DND-41 (cell line): ENCODE measurements at regions not wholly inside any gene's neighbourhood (a gene's known extent, or its start where the extent isn't known, plus 50 kb on each side); places are given as distances from the start of the nearest gene placed in this dataset.
"Not testable (repeated sequence)": the region's sequence is repeated elsewhere in the genome, so short reads cannot be mapped to it uniquely, and the experiment has no call there.

Source experiments
- ATAC-seq: fragments of 200-7000 bp; cut with Tn5 transposase; 3 replicates; pipeline ENCODE4 v1.9.1; 2021; ENCODE audit warnings: low read depth; ENCODE audit not compliant: insufficient read depth
- DNase-seq: peaks from one replicate; pipeline ENCODE4 v3.0.0-alpha.2; 2020
- H2AFZ ChIP-seq: 2 replicates; pipeline ENCODE4 v1.6.0; 2012; ENCODE audit warnings: low read depth, low read length
- H3K27ac ChIP-seq: 2 replicates; pipeline ENCODE4 v1.5.1; 2012; ENCODE audit warnings: low read length, inconsistent platforms
- H3K27me3 ChIP-seq: fragments of 200-600 bp; sonication (generic); 2 replicates; pipeline ENCODE4 v1.6.0; 2012; ENCODE audit warnings: low read length, mild to moderate bottlenecking, inconsistent platforms; ENCODE audit not compliant: insufficient read depth, poor library complexity
- H3K36me3 ChIP-seq: 2 replicates; pipeline ENCODE4 v1.5.1; 2012; ENCODE audit warnings: low read length, inconsistent platforms; ENCODE audit not compliant: insufficient read depth
- H3K4me1 ChIP-seq: 2 replicates; pipeline ENCODE4 v1.5.1; 2012; ENCODE audit warnings: mild to moderate bottlenecking, low read length; ENCODE audit not compliant: insufficient read depth
- H3K4me2 ChIP-seq: 2 replicates; pipeline ENCODE4 v1.6.0; 2012; ENCODE audit warnings: mild to moderate bottlenecking, moderate library complexity, low read length, inconsistent platforms; ENCODE audit not compliant: insufficient read depth
- H3K4me3 ChIP-seq, 2 experiments: fragments of 200-600 bp in 1 of 2; shearing (Covaris generic) in 1 of 2; 2 replicates each; pipeline ENCODE4 v1.5.1; 2012 to 2016; ENCODE audit warnings: inconsistent platforms in 2 of 2, low read length in 2 of 2, mild to moderate bottlenecking in 2 of 2, low read depth in 1 of 2, moderate library complexity in 1 of 2
- H3K79me2 ChIP-seq: 2 replicates; pipeline ENCODE4 v1.6.0; 2012; ENCODE audit warnings: low read length, inconsistent platforms; ENCODE audit not compliant: insufficient read depth
- H3K9ac ChIP-seq: 2 replicates; pipeline ENCODE4 v1.6.0; 2012; ENCODE audit warnings: low read depth, mild to moderate bottlenecking, inconsistent platforms, low read length, moderate library complexity
- H3K9me3 ChIP-seq: 2 replicates; pipeline ENCODE4 v1.5.1; 2012; ENCODE audit warnings: low read length, moderate library complexity, mild to moderate bottlenecking, inconsistent platforms; ENCODE audit not compliant: insufficient read depth, severe bottlenecking
- H4K20me1 ChIP-seq: 2 replicates; pipeline ENCODE4 v1.6.0; 2012; ENCODE audit warnings: low read length; ENCODE audit not compliant: insufficient read depth
- CTCF ChIP-seq: IDR thresholded peaks from 2 replicates; pipeline ENCODE4 v1.5.1; 2012; ENCODE audit warnings: borderline replicate concordance, low read length, moderate library complexity, mild to moderate bottlenecking; ENCODE audit not compliant: poor library complexity, severe bottlenecking; ENCODE audit errors: extremely low read depth
- EZH2 ChIP-seq: IDR thresholded peaks from 3 replicates; pipeline ENCODE4 v1.6.1; 2012; ENCODE audit warnings: borderline replicate concordance, low read depth, mild to moderate bottlenecking, moderate library complexity, low read length, inconsistent platforms; ENCODE audit not compliant: severe bottlenecking

- Histone ChIP-seq H3K4me2 (no peak overlapping the region), H3K9ac (no peak overlapping the region), H3K27ac (no peak overlapping the region), H2AFZ (no peak overlapping the region), H3K36me3 (no peaks in the 10 kb centered on the region), H4K20me1 (no peaks in the 10 kb centered on the region), H3K27me3 (no peaks in the 10 kb centered on the region), H3K4me1 (no peaks in the 10 kb centered on the region), H3K9me3 (peaks cover 19% of the 10 kb centered on the region), H3K4me3 (no peak overlapping the region), H3K79me2 (no peaks in the 10 kb centered on the region)
- no peak for ATAC-seq
- TF ChIP-seq EZH2 (no peak), CTCF (no peak)
- no peak for DNase-seq
Measured at GRCh38 chr12:38162708-38163441, 153.7 kb upstream of the ALG10B start.

GRCh38 chr12:38163442-38163801, 153.2 kb upstream of the ALG10B start:
- Histone ChIP-seq H3K9me3 (peaks cover 14% of the 10 kb centered on the region), H2AFZ (no peak overlapping the region), H3K36me3 (no peaks in the 10 kb centered on the region), H3K4me2 (no peak overlapping the region), H3K9ac (no peak overlapping the region), H3K27me3 (no peaks in the 10 kb centered on the region), H3K79me2 (no peaks in the 10 kb centered on the region), H3K4me1 (no peaks in the 10 kb centered on the region), H4K20me1 (no peaks in the 10 kb centered on the region), H3K4me3 (no peak overlapping the region), H3K27ac (no peak overlapping the region)
- ATAC-seq (no peak), DNase-seq (no peak)
- TF ChIP-seq CTCF (no peak), EZH2 (no peak)

- Histone ChIP-seq H3K4me3 (no peak overlapping the region), H3K36me3 (no peaks in the 10 kb centered on the region), H3K4me2 (no peak overlapping the region), H3K9ac (no peak overlapping the region), H3K9me3 (no peaks in the 10 kb centered on the region), H3K79me2 (no peaks in the 10 kb centered on the region), H3K27me3 (no peaks in the 10 kb centered on the region), H3K4me1 (no peaks in the 10 kb centered on the region), H2AFZ (no peak overlapping the region), H4K20me1 (no peaks in the 10 kb centered on the region), H3K27ac (no peak overlapping the region)
- DNase-seq, result no peak
- TF ChIP-seq CTCF (no peak), EZH2 (no peak)
- no peak for ATAC-seq
Measured at GRCh38 chr12:38166225-38166624, 150.3 kb upstream of the ALG10B start.

- Histone ChIP-seq H3K9me3 (peaks cover 3% of the 10 kb centered on the region), H3K27me3 (no peaks in the 10 kb centered on the region), H3K27ac (no peak overlapping the region), H3K4me2 (no peak overlapping the region), H2AFZ (no peak overlapping the region), H3K79me2 (no peaks in the 10 kb centered on the region), H3K36me3 (no peaks in the 10 kb centered on the region), H4K20me1 (no peaks in the 10 kb centered on the region), H3K4me1 (no peaks in the 10 kb centered on the region), H3K9ac (no peak overlapping the region), H3K4me3 (no peak overlapping the region)
- no peak for DNase-seq
- no peak for TF ChIP-seq CTCF
- no peak for TF ChIP-seq EZH2
- no peak for ATAC-seq
Measured at GRCh38 chr12:38175538-38175937, 141.0 kb upstream of the ALG10B start.

GRCh38 chr12:38183617-38184016, 133.0 kb upstream of the ALG10B start:
- not testable (repeated sequence) for ATAC-seq, H3K4me2 ChIP-seq, H3K36me3 ChIP-seq, H3K27me3 ChIP-seq, H4K20me1 ChIP-seq, H3K4me3 ChIP-seq, H3K9ac ChIP-seq, H3K4me1 ChIP-seq, H3K9me3 ChIP-seq, H2AFZ ChIP-seq, DNase-seq, H3K79me2 ChIP-seq, H3K27ac ChIP-seq
